Transverse colon (tissue), 4 donors: ENCODE measurements at regions not wholly inside any gene's neighbourhood (a gene's known extent, or its start where the extent isn't known, plus 50 kb on each side); places are given as distances from the start of the nearest gene placed in this dataset.
A peak's percentile ranks its signal among the peaks of the same experiment; 100 is the strongest.

Source experiments
- DNase-seq: peaks from one replicate; pipeline ENCODE4 v3.0.0-alpha.2; 2019
- H3K27ac ChIP-seq, 4 donors: fragments of 200-600 bp; sonication (generic); 2 replicates each; pipeline ENCODE4 v1.5.1; 2016 to 2018; ENCODE audit warnings: inconsistent platforms in 4 of 4
- H3K27me3 ChIP-seq: fragments of 200-600 bp; sonication (generic); 2 replicates; pipeline ENCODE4 v1.5.1; 2017; ENCODE audit warnings: inconsistent platforms
- H3K36me3 ChIP-seq, 4 donors: fragments of 200-600 bp; sonication (generic); 2 replicates each; pipeline ENCODE4 v1.5.1; 2017 to 2019; ENCODE audit warnings: inconsistent platforms in 4 of 4
- H3K4me1 ChIP-seq, 4 donors: fragments of 200-600 bp; sonication (generic); 2 replicates each; pipeline ENCODE4 v1.5.1; 2017 to 2020; ENCODE audit warnings: inconsistent platforms in 4 of 4
- H3K4me3 ChIP-seq, 4 donors: fragments of 200-600 bp; sonication (generic); 1 replicate in 1 of 4; 2 replicates in 3 of 4; pipeline versions ENCODE4 v1.5.1 to v1.6.1; 2017 to 2019; ENCODE audit warnings: inconsistent platforms in 4 of 4
- H3K9me3 ChIP-seq, 2 donors: fragments of 200-600 bp; sonication (generic); 2 replicates each; pipeline ENCODE4 v1.5.1; 2017 to 2019; ENCODE audit warnings: inconsistent platforms in 2 of 2
- EP300 ChIP-seq: sonication (generic); formaldehyde crosslinking; IDR thresholded peaks from one replicate; pipeline ENCODE4 v1.6.1; 2017; ENCODE audit warnings: antibody characterized with exemption, low read depth
- POLR2A ChIP-seq: fragments of 450-650 bp; IDR thresholded peaks from one replicate; pipeline ENCODE4 v1.6.1; 2016; ENCODE audit warnings: antibody characterized with exemption, mild to moderate bottlenecking, moderate library complexity
- POLR2AphosphoS5 ChIP-seq, 3 donors: sonication (generic); formaldehyde crosslinking; IDR thresholded peaks; one replicate each; pipeline ENCODE4 v1.6.1; 2016; ENCODE audit warnings: antibody characterized with exemption in 3 of 3
- WGBS, 2 donors: methylation state at CpG; one replicate each; pipeline ENCODE4 v1.1.5; 2018; ENCODE audit warnings: low coverage in 1 of 2; 5-methylcytosine and 5-hydroxymethylcytosine counted together
- in situ Hi-C, 4 donors: fragments of 200-750 bp; cut with MboI; loops; one replicate each; pipeline versions ENCODE4 v1.15.0 to v1.15.1; 2017; ENCODE audit warnings: low sequenced_read_pairs in 3 of 4, low pct_ligation_motif_present in 1 of 4, low pct_unique_long_range_greater_than_20kb in 1 of 4
- intact Hi-C: fragments of 100-400 bp; cut with DNase I; formaldehyde crosslinking; loops from one replicate; pipeline ENCODE4 v1.15.1; 2023; ENCODE audit warnings: low total_unique reads
- TF ChIP-seq, protein P1 (sequence below), 5 experiments: fragments of 200-600 bp in 3 of 5; fragments of 450-650 bp in 2 of 5; sonication (generic) in 3 of 5; IDR thresholded peaks; 1 replicate in 2 of 5; 2 replicates in 3 of 5; pipeline ENCODE4 v1.5.1; 2016 to 2017; ENCODE audit warnings: antibody characterized with exemption in 5 of 5, inconsistent platforms in 3 of 5, mild to moderate bottlenecking in 2 of 5, moderate library complexity in 1 of 5

DNA sequence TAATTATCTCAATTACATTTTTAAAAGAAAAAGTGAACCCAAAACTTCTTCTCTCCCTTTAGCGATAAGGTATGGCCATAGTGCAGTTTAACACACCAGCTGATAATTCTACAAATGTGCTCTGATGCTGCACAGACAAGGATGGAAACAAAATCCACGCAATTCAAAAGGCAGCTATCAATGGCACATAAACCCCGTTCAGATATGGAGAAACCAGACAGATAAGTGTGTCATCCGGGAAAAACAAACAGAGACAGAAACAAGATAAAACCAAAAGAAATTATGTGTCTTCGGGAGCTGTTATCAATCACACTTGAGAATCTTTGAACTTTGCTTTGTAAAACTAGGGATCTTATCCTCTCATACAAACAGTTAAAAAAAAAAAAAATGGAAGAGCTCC, 73.6 kb downstream of the SIPA1L2 start:
- Histone ChIP-seq H3K27me3 (no peaks in the 10 kb centered on the region), H3K9me3 (no peaks in the 10 kb centered on the region), H3K36me3 (no peaks in the 10 kb centered on the region), H3K27ac (no peak overlapping the region), H3K4me3 (no peak overlapping the region), H3K4me1 (peaks cover 4 to 73% (median 35%) of the 10 kb centered on the region in 4 donors)
- 54 to 61% methylated on average over 5 of the region's 5 CpGs for WGBS, 2 donors
- no peak for DNase-seq
- in situ Hi-C loops, result no loop called here
- intact Hi-C loops, result no loop called here
- TF ChIP-seq POLR2AphosphoS5 (IDR thresholded peaks at IDR 0.05) (no peak), EP300 (no peak), POLR2A (no peak)
- TF ChIP-seq, protein P1, sequence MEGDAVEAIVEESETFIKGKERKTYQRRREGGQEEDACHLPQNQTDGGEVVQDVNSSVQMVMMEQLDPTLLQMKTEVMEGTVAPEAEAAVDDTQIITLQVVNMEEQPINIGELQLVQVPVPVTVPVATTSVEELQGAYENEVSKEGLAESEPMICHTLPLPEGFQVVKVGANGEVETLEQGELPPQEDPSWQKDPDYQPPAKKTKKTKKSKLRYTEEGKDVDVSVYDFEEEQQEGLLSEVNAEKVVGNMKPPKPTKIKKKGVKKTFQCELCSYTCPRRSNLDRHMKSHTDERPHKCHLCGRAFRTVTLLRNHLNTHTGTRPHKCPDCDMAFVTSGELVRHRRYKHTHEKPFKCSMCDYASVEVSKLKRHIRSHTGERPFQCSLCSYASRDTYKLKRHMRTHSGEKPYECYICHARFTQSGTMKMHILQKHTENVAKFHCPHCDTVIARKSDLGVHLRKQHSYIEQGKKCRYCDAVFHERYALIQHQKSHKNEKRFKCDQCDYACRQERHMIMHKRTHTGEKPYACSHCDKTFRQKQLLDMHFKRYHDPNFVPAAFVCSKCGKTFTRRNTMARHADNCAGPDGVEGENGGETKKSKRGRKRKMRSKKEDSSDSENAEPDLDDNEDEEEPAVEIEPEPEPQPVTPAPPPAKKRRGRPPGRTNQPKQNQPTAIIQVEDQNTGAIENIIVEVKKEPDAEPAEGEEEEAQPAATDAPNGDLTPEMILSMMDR (IDR thresholded peaks at IDR 0.05), result no peak

DNA sequence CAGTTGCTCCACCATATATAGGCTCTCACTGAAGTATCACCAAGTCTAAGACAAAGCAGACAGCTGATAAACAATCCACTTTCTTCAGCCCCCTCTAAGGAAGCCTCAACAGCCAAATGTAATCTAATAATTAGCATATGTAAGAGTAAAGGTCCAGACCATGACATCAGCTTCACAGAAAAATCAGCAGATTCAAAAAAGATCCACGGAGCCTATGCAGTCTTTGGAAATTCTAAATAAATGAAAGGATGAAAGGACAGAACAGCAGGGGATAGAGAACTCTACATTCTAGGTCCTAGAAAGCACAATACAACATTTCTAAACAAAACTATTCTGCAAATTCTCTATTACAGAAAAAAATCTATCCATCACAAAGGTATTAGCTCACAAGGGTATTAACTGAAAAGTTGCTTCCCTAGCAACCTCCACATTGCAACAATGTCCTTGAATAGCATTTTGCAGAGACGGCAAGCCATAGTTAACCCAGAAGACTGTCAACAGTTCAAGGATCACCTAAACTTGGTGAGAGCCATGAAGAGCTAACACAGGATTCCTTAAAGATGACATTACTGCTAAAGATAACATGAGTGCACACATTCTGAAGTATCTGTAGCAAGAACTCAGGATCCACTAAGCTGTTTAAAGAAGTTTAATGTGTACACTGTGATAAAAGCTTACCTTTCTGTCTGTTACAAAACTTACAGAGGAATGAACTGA, 74.3 kb downstream of the SIPA1L2 start:
- Histone ChIP-seq H3K9me3 (no peaks in the 10 kb centered on the region), H3K4me3 (no peak overlapping the region), H3K36me3 (no peaks in the 10 kb centered on the region), H3K4me1 (peaks cover 4 to 73% (median 35%) of the 10 kb centered on the region in 4 donors), H3K27me3 (no peaks in the 10 kb centered on the region), H3K27ac (no peak overlapping the region)
- intact Hi-C loops, result no loop called here
- TF ChIP-seq, protein P1 (IDR thresholded peaks at IDR 0.05), result no peak
- TF ChIP-seq POLR2AphosphoS5 (IDR thresholded peaks at IDR 0.05) (no peak), EP300 (no peak), POLR2A (no peak)
- 63 to 65% methylated on average over 2 of the region's 2 CpGs for WGBS, 2 donors
- no peak for DNase-seq
- in situ Hi-C loops, result no loop called here

DNA sequence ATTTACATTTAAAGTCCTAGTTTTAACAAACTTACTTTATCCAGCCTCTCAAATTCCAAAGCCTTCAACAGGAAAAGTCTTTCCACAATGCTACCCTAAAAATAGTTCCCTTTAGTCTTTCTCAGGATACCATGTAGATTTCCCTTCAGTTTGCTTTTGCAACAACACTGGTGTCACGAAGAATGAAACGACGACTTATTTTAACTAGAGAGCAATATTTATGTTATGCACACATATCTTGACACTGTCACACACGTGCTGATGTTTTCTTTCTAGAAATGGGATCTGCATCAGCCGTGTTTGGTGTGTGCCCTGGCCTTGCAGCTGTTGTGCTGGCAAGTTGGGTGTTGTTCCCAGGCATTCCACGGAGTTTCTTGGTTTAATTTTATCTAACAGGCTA, 75.5 kb downstream of the SIPA1L2 start:
- peak overlapping the region in 3 of 4 donors; percentile 12 to 49 (median 31) for H3K27ac ChIP-seq
- no peaks in the 10 kb centered on the region for H3K9me3 ChIP-seq
- in situ Hi-C loops, result no loop called here
- DNase-seq, result no peak
- H3K36me3 ChIP-seq, result no peaks in the 10 kb centered on the region
- intact Hi-C loops, result no loop called here
- H3K4me3 ChIP-seq, result no peak overlapping the region
- 53 to 55% methylated on average over 6 of the region's 6 CpGs for WGBS, 2 donors
- H3K4me1 ChIP-seq, result peaks cover 4 to 69% (median 34%) of the 10 kb centered on the region in 4 donors
- no peak for TF ChIP-seq POLR2A
- TF ChIP-seq EP300, result no peak
- TF ChIP-seq POLR2AphosphoS5 (IDR thresholded peaks at IDR 0.05), result no peak
- TF ChIP-seq, protein P1 (IDR thresholded peaks at IDR 0.05), result no peak
- no peaks in the 10 kb centered on the region for H3K27me3 ChIP-seq

DNA sequence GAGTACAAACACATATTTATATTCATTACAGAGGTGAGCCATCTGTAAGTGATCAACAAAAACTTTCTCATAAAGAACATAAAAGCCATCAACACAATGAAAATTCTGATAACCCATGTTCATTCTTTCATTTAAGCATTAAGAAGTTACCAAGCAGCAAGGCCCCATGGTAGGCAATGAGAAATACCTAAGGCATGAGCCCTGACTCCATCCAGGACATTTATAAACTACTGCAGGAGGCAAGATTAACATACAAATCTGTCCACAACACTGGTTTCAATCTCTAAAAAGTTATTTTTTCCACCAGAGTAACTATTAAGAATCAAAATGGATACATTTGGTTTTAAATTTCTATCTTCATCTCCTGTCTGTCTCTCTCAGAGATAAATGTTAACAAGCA, 76.1 kb downstream of the SIPA1L2 start:
- H3K4me1 ChIP-seq, result peaks cover 4 to 66% (median 29%) of the 10 kb centered on the region in 4 donors
- intact Hi-C loops (no loop called here), in situ Hi-C loops (no loop called here)
- H3K27me3 ChIP-seq, result no peaks in the 10 kb centered on the region
- H3K4me3 ChIP-seq, result no peak overlapping the region
- DNase-seq, result no peak
- H3K27ac ChIP-seq, result peak overlapping the region; percentile 9 to 49 (median 22)
- TF ChIP-seq POLR2A (no peak), POLR2AphosphoS5 (IDR thresholded peaks at IDR 0.05) (no peak), EP300 (no peak)
- TF ChIP-seq, protein P1 (IDR thresholded peaks at IDR 0.05), result no peak
- no peaks in the 10 kb centered on the region for H3K36me3 ChIP-seq
- no peaks in the 10 kb centered on the region for H3K9me3 ChIP-seq
